GM23338 (cell line): ENCODE measurements at regions not wholly inside any gene's neighbourhood (a gene's known extent, or its start where the extent isn't known, plus 50 kb on each side); places are given as distances from the start of the nearest gene placed in this dataset.

Source experiments
- ATAC-seq: fragments of 200-7000 bp; cut with Tn5 transposase; 3 replicates; pipeline ENCODE4 v1.9.1; 2020
- DNase-seq: peaks from one replicate; pipeline ENCODE4 v3.0.0-alpha.2; 2015; ENCODE audit warnings: low spot score
- H2AFZ ChIP-seq: fragments of 200-600 bp; sonication (generic); 2 replicates; pipeline ENCODE4 v1.8.0; 2016; ENCODE audit warnings: antibody characterized with exemption, mild to moderate bottlenecking, moderate library complexity
- H3F3A ChIP-seq: fragments of 200-600 bp; sonication (generic); replicated peaks from 2 replicates; pipeline ENCODE4 v1.8.0; 2017; ENCODE audit warnings: antibody characterized with exemption, mixed run types, low read depth
- H3K27ac ChIP-seq: fragments of 200-600 bp; sonication (generic); 2 replicates; pipeline ENCODE4 v1.6.1; 2016; ENCODE audit warnings: low read depth
- H3K27me3 ChIP-seq: fragments of 200-600 bp; sonication (generic); 2 replicates; pipeline ENCODE4 v1.8.0; 2016; ENCODE audit warnings: mild to moderate bottlenecking, mixed run types, moderate library complexity; ENCODE audit not compliant: insufficient read depth
- H3K36me3 ChIP-seq: fragments of 200-600 bp; sonication (generic); 2 replicates; pipeline ENCODE4 v1.8.0; 2016; ENCODE audit warnings: mild to moderate bottlenecking; ENCODE audit not compliant: insufficient read depth
- H3K4me1 ChIP-seq: fragments of 200-600 bp; sonication (generic); 2 replicates; pipeline ENCODE4 v1.8.0; 2016; ENCODE audit warnings: mild to moderate bottlenecking, moderate library complexity; ENCODE audit not compliant: insufficient read depth
- H3K4me2 ChIP-seq: fragments of 200-600 bp; sonication (generic); 2 replicates; pipeline ENCODE4 v1.7.1; 2017; ENCODE audit warnings: mixed run types
- H3K4me3 ChIP-seq: fragments of 200-600 bp; sonication (generic); 2 replicates; pipeline ENCODE4 v1.6.1; 2016; ENCODE audit warnings: mixed run types
- H3K79me2 ChIP-seq: fragments of 200-600 bp; sonication (generic); replicated peaks from 2 replicates; pipeline ENCODE4 v1.8.0; 2017; ENCODE audit warnings: mild to moderate bottlenecking; ENCODE audit not compliant: insufficient read depth
- H3K9me2 ChIP-seq: fragments of 200-600 bp; sonication (generic); 2 replicates; pipeline ENCODE4 v1.8.0; 2017; ENCODE audit not compliant: insufficient read depth
- H4K20me1 ChIP-seq: fragments of 200-600 bp; sonication (generic); replicated peaks from 2 replicates; pipeline ENCODE4 v1.8.0; 2017; ENCODE audit warnings: mild to moderate bottlenecking; ENCODE audit not compliant: insufficient read depth
- H3K27ac Mint-ChIP-seq: 2 replicates; pipeline ENCODE4 v1.8.0; 2020; ENCODE audit warnings: inconsistent platforms, mild to moderate bottlenecking, moderate library complexity, mixed read lengths
- H3K27me3 Mint-ChIP-seq: 3 replicates; pipeline ENCODE4 v1.8.0; 2022; ENCODE audit warnings: low read depth, mild to moderate bottlenecking, moderate library complexity, mixed read lengths, inconsistent platforms; ENCODE audit not compliant: insufficient read depth, poor library complexity
- H3K36me3 Mint-ChIP-seq: 3 replicates; pipeline ENCODE4 v1.8.0; 2021; ENCODE audit warnings: low read depth, mild to moderate bottlenecking, inconsistent platforms, moderate library complexity, mixed read lengths
- H3K4me1 Mint-ChIP-seq: 3 replicates; pipeline ENCODE4 v1.8.0; 2020; ENCODE audit warnings: mild to moderate bottlenecking, inconsistent platforms, mixed read lengths
- H3K4me3 Mint-ChIP-seq: 3 replicates; pipeline ENCODE4 v1.8.0; 2021; ENCODE audit warnings: moderate library complexity, mild to moderate bottlenecking, inconsistent platforms, mixed read lengths
- H3K9me3 Mint-ChIP-seq: 3 replicates; pipeline ENCODE4 v1.8.0; 2020; ENCODE audit warnings: moderate library complexity, mild to moderate bottlenecking, inconsistent platforms, mixed read lengths
- CTCF ChIP-seq, 2 experiments: fragments of 200-600 bp in 1 of 2; sonication (generic) in 1 of 2; conservative IDR thresholded peaks; 2 replicates each; pipeline versions ENCODE4 v1.5.1 to v1.6.1; 2016 to 2017; ENCODE audit warnings: antibody characterized with exemption in 2 of 2, low read depth in 2 of 2, mild to moderate bottlenecking in 2 of 2, moderate library complexity in 1 of 2
- ETS1 ChIP-seq: IDR thresholded peaks from 2 replicates; pipeline ENCODE4 v1.6.1; 2016; ENCODE audit warnings: antibody characterized with exemption
- EZH2phosphoT487 ChIP-seq: fragments of 200-600 bp; sonication (generic); IDR thresholded peaks from one replicate; pipeline ENCODE4 v1.8.1; 2018; ENCODE audit warnings: antibody characterized with exemption; ENCODE audit not compliant: unreplicated experiment
- JUNB ChIP-seq: IDR thresholded peaks from one replicate; pipeline ENCODE4 v1.6.1; 2016; ENCODE audit warnings: antibody characterized with exemption; ENCODE audit not compliant: unreplicated experiment
- NANOG ChIP-seq: IDR thresholded peaks from 2 replicates; pipeline ENCODE4 v1.6.1; 2016; ENCODE audit warnings: antibody characterized with exemption, borderline replicate concordance
- POLR2AphosphoS5 ChIP-seq: IDR thresholded peaks from 2 replicates; pipeline ENCODE4 v1.6.1; 2016; ENCODE audit warnings: antibody characterized with exemption, low read depth
- REST ChIP-seq: IDR thresholded peaks from one replicate; pipeline ENCODE4 v1.6.1; 2018; ENCODE audit warnings: antibody characterized with exemption; ENCODE audit not compliant: unreplicated experiment
- STAT1 ChIP-seq: IDR thresholded peaks from one replicate; pipeline ENCODE4 v1.6.1; 2016; ENCODE audit warnings: antibody characterized with exemption; ENCODE audit not compliant: unreplicated experiment
- ZNF114 ChIP-seq: fragments of 250-450 bp; sonication (Bioruptor Pico); IDR thresholded peaks from 2 replicates; pipeline ENCODE4 v1.5.0; 2020; ENCODE audit warnings: mild to moderate bottlenecking, moderate library complexity
- ZNF331 ChIP-seq: fragments of 250-450 bp; sonication (Bioruptor Pico); IDR thresholded peaks from 2 replicates; pipeline ENCODE4 v1.5.0; 2020; ENCODE audit warnings: low read depth, mild to moderate bottlenecking, moderate library complexity
- ZNF462 ChIP-seq: fragments of 250-450 bp; sonication (Bioruptor Pico); IDR thresholded peaks from 2 replicates; pipeline ENCODE4 v1.5.0; 2020; ENCODE audit warnings: mild to moderate bottlenecking, moderate library complexity

- H3K9me2 ChIP-seq = no peaks in the 10 kb centered on the region
- Mint-ChIP-seq H3K4me3 (no peak overlapping the region), H3K27me3 (no peaks in the 10 kb centered on the region), H3K9me3 (peaks cover 7% of the 10 kb centered on the region; the same call in 1 of the 3 replicates), H3K27ac (no peak overlapping the region), H3K4me1 (no peaks in the 10 kb centered on the region), H3K36me3 (no peaks in the 10 kb centered on the region)
- no peak for ATAC-seq
- no peaks in the 10 kb centered on the region for H3K27me3 ChIP-seq
- H3K79me2 ChIP-seq = peaks cover 6% of the 10 kb centered on the region; the same call in 1 of the 2 replicates
- 0 out of 2 replicates have a peak, but pooled peaks cover 4% of the 10 kb centered on the region for H3K4me1 ChIP-seq
- DNase-seq = no peak
- H3F3A ChIP-seq = no peaks in the 10 kb centered on the region
- no peak overlapping the region for H2AFZ ChIP-seq
- H3K36me3 ChIP-seq = no peaks in the 10 kb centered on the region
- no peak overlapping the region for H3K4me2 ChIP-seq
- H3K27ac ChIP-seq = no peak overlapping the region
- no peak overlapping the region for H3K4me3 ChIP-seq
- no peaks in the 10 kb centered on the region for H4K20me1 ChIP-seq
- no peak for TF ChIP-seq NANOG
- no peak for TF ChIP-seq ZNF331 (CRISPR knock-in tag)
- no peak for TF ChIP-seq POLR2AphosphoS5
- no peak for TF ChIP-seq STAT1
- TF ChIP-seq CTCF (conservative IDR thresholded peaks at IDR 0.05; ENCODE audit: low read depth in 2 of 2) = no peak
- TF ChIP-seq ETS1 = no peak
- no peak for TF ChIP-seq JUNB
- TF ChIP-seq ZNF462 = no peak
- TF ChIP-seq EZH2phosphoT487 = no peak
- no peak for TF ChIP-seq REST
- TF ChIP-seq ZNF114 (CRISPR knock-in tag) = no peak
Measured at GRCh38 chr18:1124495-1124894, 219.8 kb downstream of the ADCYAP1 start.
